ENCODE measurements at regions not wholly inside any gene's neighbourhood (a gene's known extent, or its start where the extent isn't known, plus 50 kb on each side); places are given as distances from the start of the nearest gene placed in this dataset.

- TF ChIP-seq POLR2A (IDR thresholded peaks at IDR 0.05; ENCODE audit: low read depth, low read length) (no peak), POLR2AphosphoS5 (IDR thresholded peaks at IDR 0.05; ENCODE audit: low read depth, low read length) (no peak), TAF1 (IDR thresholded peaks at IDR 0.05; ENCODE audit: borderline replicate concordance, low read depth, low read length) (no peak)
Measured at GRCh38 chr13:85545771-85546170, 253.4 kb downstream of the SLITRK6 start.
